ACC112 (cell line): ENCODE measurements at regions not wholly inside any gene's neighbourhood (a gene's known extent, or its start where the extent isn't known, plus 50 kb on each side); places are given as distances from the start of the nearest gene placed in this dataset.

Source experiments
- H2AFZ ChIP-seq: fragments of 200-600 bp; sonication (generic); one replicate; pipeline ENCODE4 v1.6.0; 2017; ENCODE audit warnings: antibody characterized with exemption, low read length; ENCODE audit not compliant: unreplicated experiment
- H3K27ac ChIP-seq: fragments of 200-600 bp; sonication (generic); 2 replicates; pipeline ENCODE4 v1.5.1; 2014; ENCODE audit warnings: low read depth, mild to moderate bottlenecking, antibody characterized with exemption, low read length, moderate library complexity
- H3K27me3 ChIP-seq: fragments of 200-600 bp; sonication (generic); 2 replicates; pipeline ENCODE4 v1.6.1; 2014; ENCODE audit warnings: mild to moderate bottlenecking, antibody characterized with exemption, low read length, moderate library complexity, mixed read lengths; ENCODE audit not compliant: insufficient read depth
- H3K36me3 ChIP-seq: fragments of 200-600 bp; sonication (generic); 2 replicates; pipeline ENCODE4 v1.6.1; 2016; ENCODE audit warnings: mild to moderate bottlenecking, antibody characterized with exemption, low read length, moderate library complexity, mixed read lengths; ENCODE audit not compliant: insufficient read depth
- H3K4me1 ChIP-seq: fragments of 200-600 bp; sonication (generic); one replicate; pipeline ENCODE4 v1.6.1; 2016; ENCODE audit warnings: low read length, mixed read lengths; ENCODE audit not compliant: insufficient read depth, unreplicated experiment, control insufficient read depth
- H3K4me3 ChIP-seq: fragments of 200-600 bp; sonication (generic); 2 replicates; pipeline ENCODE4 v1.5.1; 2014; ENCODE audit warnings: mild to moderate bottlenecking, low read depth, low read length
- H3K79me2 ChIP-seq: fragments of 200-600 bp; sonication (generic); one replicate; pipeline ENCODE4 v1.6.0; 2016; ENCODE audit warnings: low read length; ENCODE audit not compliant: control insufficient read depth, unreplicated experiment, insufficient read depth

DNA sequence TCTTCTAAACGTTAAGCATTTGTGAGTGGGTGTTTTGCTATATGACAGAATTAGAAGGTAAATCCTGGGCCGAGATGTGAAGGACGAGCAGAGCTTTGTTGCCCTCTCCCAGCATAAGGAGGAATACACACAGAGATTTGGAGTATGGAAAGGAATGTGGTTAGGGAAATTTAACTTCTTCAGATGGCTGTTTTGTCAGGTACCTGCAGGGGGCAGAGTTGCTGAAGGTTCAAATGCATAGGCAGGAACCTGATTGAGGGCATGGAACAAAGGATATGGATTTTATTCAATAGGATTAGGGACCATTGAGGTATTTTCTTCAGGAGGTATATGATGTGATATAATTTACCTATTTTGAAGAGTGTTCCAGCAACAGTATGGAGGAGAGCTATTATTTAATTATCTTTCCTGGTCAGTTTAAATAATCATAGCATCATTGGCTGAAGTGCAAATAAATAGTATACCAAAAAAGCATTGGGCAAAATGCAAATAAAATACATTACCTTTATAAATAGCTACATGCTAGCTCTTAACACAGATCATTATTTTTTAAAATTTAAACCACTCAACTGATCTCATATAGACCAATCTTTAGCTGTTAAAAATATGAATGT lies 143.6 kb downstream of the SLIT2 start:
- no peak overlapping the region for H3K4me3 ChIP-seq
- no peak overlapping the region for H3K27ac ChIP-seq
- no peaks in the 10 kb centered on the region for H3K79me2 ChIP-seq
- peaks cover 9% of the 10 kb centered on the region for H3K4me1 ChIP-seq
- H3K36me3 ChIP-seq: no peaks in the 10 kb centered on the region
- H3K27me3 ChIP-seq: no peaks in the 10 kb centered on the region
- H2AFZ ChIP-seq: no peak overlapping the region

DNA sequence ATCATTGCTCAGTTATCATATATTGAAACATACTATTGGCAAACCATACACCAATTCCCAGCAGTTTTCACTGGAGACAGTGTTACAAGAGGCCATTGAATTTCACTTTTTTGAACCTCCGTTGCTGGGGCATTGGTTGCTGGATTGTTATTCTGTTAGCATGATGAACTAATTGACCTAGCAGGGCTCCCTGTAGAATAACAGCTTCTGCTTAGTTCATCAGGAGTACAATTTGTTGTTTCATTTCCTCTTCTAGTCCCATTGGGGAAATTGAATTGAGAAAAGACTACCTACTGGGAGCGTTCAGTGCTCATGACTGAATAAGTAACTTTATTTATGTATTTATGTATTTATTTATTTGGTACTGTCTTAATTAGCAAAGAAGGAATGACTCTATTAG lies 151.6 kb downstream of the SLIT2 start:
- no peaks in the 10 kb centered on the region for H3K27me3 ChIP-seq
- no peaks in the 10 kb centered on the region for H3K79me2 ChIP-seq
- no peak overlapping the region for H2AFZ ChIP-seq
- H3K36me3 ChIP-seq: no peaks in the 10 kb centered on the region
- H3K4me1 ChIP-seq: peaks cover 3% of the 10 kb centered on the region
- H3K4me3 ChIP-seq: no peak overlapping the region
- H3K27ac ChIP-seq: no peak overlapping the region

DNA sequence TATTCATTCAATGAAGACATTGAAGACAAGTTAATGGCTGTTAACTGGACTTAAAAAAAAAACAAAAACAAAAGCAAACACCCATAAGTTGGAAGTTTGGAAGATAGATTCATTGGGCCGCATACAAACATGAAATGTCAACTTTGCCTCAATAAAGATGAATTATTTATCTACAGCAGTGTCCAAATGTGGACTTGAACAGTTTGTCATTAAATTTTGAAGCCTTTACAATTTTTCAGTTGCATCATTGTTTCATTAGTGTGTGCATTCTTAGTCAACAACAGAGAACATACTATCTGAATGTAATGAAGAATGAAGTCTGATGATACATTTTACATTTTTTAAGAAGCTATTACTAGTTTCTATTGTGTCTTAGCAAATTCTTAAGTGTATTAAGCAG lies 152.1 kb downstream of the SLIT2 start:
- Histone ChIP-seq H2AFZ (no peak overlapping the region), H3K4me1 (peaks cover 5% of the 10 kb centered on the region), H3K27ac (no peak overlapping the region), H3K36me3 (no peaks in the 10 kb centered on the region), H3K4me3 (no peak overlapping the region), H3K79me2 (no peaks in the 10 kb centered on the region), H3K27me3 (no peaks in the 10 kb centered on the region)

DNA sequence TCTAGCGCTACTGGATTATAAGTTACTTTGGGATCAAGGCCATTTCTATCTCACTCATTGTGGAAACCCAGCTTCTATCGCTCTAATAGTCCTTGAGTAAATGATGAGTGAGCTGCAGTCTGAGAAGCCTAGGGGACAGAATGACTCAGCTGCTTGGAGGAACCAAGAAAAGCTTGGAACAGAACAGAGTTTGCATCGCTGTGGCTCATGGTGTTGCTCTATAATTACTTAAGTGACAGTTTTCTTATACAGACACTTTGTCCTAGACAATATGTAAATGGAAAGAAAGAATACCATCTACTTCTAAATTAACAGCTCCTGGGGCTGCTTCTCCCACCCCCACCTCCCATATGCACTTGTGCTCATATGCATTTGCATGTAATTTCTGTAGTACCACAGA lies 156.9 kb downstream of the SLIT2 start:
- Histone ChIP-seq H3K27ac (no peak overlapping the region), H3K4me1 (peaks cover 5% of the 10 kb centered on the region), H3K4me3 (no peak overlapping the region), H3K36me3 (no peaks in the 10 kb centered on the region), H3K27me3 (no peaks in the 10 kb centered on the region), H3K79me2 (no peaks in the 10 kb centered on the region), H2AFZ (no peak overlapping the region)

DNA sequence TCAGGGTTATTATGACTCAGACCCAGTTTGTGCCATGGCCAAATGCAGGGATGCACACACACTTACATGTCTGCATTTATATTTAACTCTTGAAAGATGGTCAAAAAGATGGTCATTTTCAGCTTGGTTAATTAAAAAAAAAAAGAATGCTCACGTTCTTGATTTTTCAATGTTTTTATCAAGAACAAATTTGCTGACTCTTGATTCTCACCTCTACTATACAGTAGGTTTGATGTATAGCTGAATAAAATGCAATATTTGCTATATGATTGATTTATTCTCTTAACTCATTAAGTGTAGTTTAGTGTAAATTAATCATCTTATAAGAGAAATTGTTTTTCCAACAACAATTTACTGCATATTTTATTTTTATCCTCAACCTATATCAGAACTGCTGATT lies 160.4 kb downstream of the SLIT2 start:
- Histone ChIP-seq H3K27me3 (no peaks in the 10 kb centered on the region), H3K36me3 (no peaks in the 10 kb centered on the region), H2AFZ (no peak overlapping the region), H3K79me2 (no peaks in the 10 kb centered on the region), H3K4me1 (peaks cover 5% of the 10 kb centered on the region), H3K27ac (no peak overlapping the region), H3K4me3 (no peak overlapping the region)

DNA sequence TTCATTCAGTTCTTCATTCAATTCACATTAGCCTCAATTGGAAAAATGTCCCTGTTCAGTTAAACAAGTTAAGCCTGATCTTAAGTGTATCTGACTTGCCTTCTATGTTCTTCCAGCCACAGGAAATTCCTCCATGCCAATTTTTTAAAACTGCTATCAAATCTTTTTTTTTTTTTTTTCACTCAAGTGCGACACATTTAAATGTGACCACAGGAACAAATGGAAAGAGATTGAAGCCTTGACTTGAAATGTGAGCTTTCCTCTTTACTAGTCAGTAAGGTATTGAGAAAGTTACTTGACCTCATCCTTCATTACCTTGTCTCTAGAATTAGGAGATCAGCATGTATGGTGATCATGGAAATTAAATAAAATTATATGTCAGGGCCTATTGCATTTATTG lies 165.1 kb downstream of the SLIT2 start:
- H3K36me3 ChIP-seq: no peaks in the 10 kb centered on the region
- H3K27me3 ChIP-seq: no peaks in the 10 kb centered on the region
- no peak overlapping the region for H2AFZ ChIP-seq
- peaks cover 4% of the 10 kb centered on the region for H3K4me1 ChIP-seq
- H3K79me2 ChIP-seq: peaks cover 3% of the 10 kb centered on the region
- no peak overlapping the region for H3K4me3 ChIP-seq
- no peak overlapping the region for H3K27ac ChIP-seq

DNA sequence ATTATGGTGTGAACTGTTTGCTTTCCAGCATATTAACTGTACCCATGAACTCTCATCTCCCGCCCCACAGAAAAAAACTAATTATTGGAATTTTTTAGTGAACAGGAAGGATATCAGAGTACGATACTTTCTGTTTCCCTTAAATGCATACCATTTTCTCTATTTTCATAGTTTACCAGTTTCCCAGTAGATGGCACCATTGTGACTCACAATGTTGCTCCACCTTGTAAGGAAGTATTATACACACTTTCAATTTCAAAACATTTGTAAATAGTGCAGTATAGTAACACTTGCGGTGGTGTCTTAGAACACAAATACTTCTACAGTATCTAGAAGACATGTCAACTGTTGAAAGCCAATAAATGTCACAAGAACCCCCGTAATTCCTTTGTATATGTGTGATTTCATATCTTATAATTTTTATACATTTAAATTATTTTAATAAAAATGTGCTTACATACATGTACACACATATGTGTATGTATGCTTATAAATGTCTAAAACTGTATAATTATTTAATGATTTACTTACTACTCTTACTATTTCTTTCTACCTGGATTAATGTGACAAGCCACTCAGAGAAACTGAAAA lies 167.3 kb downstream of the SLIT2 start:
- H2AFZ ChIP-seq: peak overlapping the region; percentile 65
- H3K4me3 ChIP-seq: peak overlapping the region; percentile 66
- H3K4me1 ChIP-seq: peaks cover 9% of the 10 kb centered on the region
- H3K27ac ChIP-seq: peak overlapping the region; percentile 16; the same call in 1 of the 2 replicates
- H3K36me3 ChIP-seq: no peaks in the 10 kb centered on the region
- no peaks in the 10 kb centered on the region for H3K27me3 ChIP-seq
- H3K79me2 ChIP-seq: peaks cover 3% of the 10 kb centered on the region

DNA sequence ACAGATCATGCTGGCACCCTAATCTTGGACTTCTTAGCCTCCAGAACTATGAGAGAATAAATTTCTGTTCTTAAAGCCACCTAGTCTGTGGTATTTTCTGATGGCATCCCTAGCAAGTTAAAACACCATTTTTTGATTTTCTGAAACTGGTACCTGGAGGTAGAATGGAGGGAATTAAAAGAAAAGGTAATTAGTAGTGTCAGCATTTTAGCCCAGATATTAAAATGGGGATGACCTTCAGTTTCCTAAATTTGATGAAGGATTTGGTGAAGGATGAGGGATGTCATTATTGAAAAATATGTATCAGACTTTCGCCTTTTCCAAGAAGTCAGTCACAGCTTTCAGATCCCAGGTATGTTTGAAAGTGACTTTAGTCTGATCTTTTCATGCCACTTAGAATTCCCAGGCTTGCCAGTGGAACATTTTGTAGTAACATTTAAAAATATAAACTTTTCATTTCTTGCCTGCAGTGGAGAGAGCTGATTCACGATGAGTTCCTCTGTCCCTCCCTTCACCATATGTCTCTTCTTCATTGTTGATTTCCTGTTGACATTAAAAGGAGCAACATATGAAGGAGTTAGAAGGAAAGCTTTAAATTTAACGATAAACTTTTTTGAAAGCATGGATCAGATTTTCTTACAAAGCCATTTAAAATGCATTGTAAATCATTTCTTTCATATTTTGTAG lies 169.4 kb downstream of the SLIT2 start:
- Histone ChIP-seq H3K27ac (no peak overlapping the region), H3K4me1 (peaks cover 9% of the 10 kb centered on the region), H2AFZ (no peak overlapping the region), H3K4me3 (no peak overlapping the region), H3K27me3 (no peaks in the 10 kb centered on the region), H3K36me3 (no peaks in the 10 kb centered on the region), H3K79me2 (peaks cover 3% of the 10 kb centered on the region)

DNA sequence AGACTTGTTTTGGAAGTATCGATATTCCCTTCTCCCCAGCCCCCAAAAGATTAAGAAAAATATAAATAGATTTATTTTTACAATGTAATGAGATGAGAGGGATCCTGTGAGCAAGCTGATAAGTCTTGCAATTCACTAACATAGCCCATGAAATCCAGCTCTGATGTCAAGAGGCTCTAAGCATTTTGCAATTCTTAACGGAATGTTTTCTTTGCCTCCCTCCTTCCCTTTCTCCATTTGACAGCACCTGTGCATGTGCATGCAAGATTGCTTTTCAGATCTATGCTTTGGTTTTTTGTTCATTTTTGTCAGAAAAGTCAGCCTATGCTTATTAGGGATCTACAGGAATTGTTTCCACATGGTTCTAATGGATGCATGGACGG lies 169.9 kb downstream of the SLIT2 start:
- Histone ChIP-seq H3K27ac (no peak overlapping the region), H3K79me2 (peaks cover 3% of the 10 kb centered on the region), H3K4me1 (peaks cover 9% of the 10 kb centered on the region), H2AFZ (no peak overlapping the region), H3K4me3 (no peak overlapping the region), H3K36me3 (no peaks in the 10 kb centered on the region), H3K27me3 (no peaks in the 10 kb centered on the region)

DNA sequence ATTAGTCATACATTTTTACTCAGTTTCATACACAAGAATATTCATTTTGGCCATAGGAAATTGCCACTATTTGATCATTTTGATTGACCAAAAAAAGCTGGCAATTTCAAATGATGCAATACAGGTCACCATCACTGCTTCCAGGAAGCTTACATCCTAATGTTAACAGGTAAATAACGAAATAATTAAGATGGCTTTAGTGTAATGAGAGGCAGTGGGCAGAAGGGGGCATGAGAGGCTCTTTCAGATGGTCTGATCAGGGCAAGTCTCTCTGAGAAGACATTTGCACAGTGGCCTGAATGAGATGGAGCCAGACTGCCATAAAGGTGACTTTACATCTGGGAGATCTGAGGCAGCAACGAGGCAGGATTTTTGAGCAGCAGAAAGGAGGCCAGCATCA lies 170.7 kb downstream of the SLIT2 start:
- Histone ChIP-seq H3K27me3 (no peaks in the 10 kb centered on the region), H3K4me3 (no peak overlapping the region), H3K4me1 (peaks cover 9% of the 10 kb centered on the region), H3K36me3 (no peaks in the 10 kb centered on the region), H2AFZ (no peak overlapping the region), H3K27ac (no peak overlapping the region), H3K79me2 (peaks cover 3% of the 10 kb centered on the region)

DNA sequence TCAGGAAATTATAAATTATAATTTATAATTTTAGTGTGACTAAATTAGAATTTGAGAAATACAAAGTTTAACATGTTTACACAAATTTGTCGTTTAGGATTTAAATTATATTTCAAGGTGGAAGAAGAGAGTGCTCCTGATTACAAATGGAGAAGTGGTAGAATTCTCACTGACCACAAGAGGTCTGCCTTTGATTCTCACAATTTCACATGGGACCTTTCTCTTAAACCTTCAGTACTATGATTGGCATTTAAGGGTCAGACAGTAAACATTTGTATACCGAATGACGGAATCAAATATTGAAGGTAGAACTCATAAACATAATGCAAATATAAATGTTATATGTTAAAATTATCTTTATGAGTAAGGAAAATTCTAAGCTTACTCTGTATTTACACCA lies 171.7 kb downstream of the SLIT2 start:
- Histone ChIP-seq H2AFZ (no peak overlapping the region), H3K27me3 (no peaks in the 10 kb centered on the region), H3K79me2 (peaks cover 3% of the 10 kb centered on the region), H3K27ac (no peak overlapping the region), H3K4me3 (no peak overlapping the region), H3K36me3 (no peaks in the 10 kb centered on the region), H3K4me1 (peaks cover 5% of the 10 kb centered on the region)
